Ammon's horn (tissue), 1 donor: ENCODE measurements at regions not wholly inside any gene's neighbourhood (a gene's known extent, or its start where the extent isn't known, plus 50 kb on each side); places are given as distances from the start of the nearest gene placed in this dataset.
"Not testable (repeated sequence)": the region's sequence is repeated elsewhere in the genome, so short reads cannot be mapped to it uniquely, and the experiment has no call there.

Experiments
- DNase-seq: peaks from one replicate; pipeline ENCODE4 v3.0.0-alpha.2; 2016; ENCODE audit warnings: low spot score

- DNase-seq, result no peak
Observed at GRCh38 chr5:85395526-85395925, 1010.8 kb upstream of the EDIL3 start.

GRCh38 chr5:85397451-85397850 lies 1012.8 kb upstream of the EDIL3 start:
- DNase-seq, result no peak

GRCh38 chr5:85428426-85428934 lies 1043.8 kb upstream of the EDIL3 start:
- DNase-seq, result no peak

GRCh38 chr5:85431726-85432125 lies 1047.0 kb upstream of the EDIL3 start:
- DNase-seq, result not testable (repeated sequence)

- no peak for DNase-seq
Observed at GRCh38 chr5:85441156-85441555, 1056.5 kb upstream of the EDIL3 start.

- DNase-seq, result no peak
Observed at GRCh38 chr5:85441853-85442252, 1057.2 kb upstream of the EDIL3 start.

DNA sequence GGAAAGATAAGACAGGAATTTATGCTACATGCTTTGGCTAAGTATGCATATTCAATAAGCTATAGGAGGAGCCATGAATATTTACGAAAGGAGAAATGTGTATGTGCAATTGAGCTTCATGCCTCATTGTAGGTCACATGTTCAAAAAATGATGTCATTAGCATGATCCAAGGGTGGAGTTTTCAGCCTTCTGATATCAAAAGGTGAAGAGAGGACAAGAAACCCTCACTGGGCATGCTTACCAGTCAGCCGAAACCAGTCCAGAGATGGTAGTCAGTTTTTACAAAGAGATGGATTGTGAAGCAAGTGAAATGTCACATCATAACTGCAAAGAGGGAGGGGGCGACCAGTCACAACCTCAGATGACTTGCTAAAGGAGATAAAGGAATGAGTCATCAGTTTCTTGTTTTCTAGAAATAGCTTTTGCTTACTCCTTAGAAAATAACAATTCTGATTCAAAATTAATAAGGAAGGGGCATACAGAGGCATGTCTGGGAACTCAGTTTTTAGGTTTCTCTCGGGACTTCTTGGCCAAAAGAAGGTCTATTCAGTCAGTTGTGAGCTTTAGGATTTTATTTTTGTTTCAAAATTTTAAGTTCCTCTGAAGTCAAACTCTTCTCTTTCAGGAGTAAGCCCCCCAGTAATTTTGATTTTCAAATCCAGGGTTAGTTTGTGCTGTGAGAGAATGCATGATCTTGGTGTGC lies 1067.8 kb upstream of the EDIL3 start:
- no peak for DNase-seq

DNA sequence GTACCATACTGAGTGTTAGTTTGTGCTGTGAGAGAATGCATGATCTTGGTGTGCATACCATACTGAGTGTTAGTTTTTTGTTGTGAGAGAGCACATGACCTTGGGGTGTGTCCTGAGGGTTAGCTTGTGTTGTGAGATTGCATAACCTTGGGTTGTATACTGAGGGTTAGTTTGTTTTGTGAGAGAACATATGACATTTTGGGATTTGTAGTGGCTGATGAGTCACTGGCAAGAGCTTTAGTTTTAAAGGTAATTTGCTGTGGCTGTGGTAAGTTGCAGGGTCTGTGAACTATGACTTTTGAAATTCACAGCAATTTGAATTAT lies 1068.3 kb upstream of the EDIL3 start:
- DNase-seq, result no peak

DNA sequence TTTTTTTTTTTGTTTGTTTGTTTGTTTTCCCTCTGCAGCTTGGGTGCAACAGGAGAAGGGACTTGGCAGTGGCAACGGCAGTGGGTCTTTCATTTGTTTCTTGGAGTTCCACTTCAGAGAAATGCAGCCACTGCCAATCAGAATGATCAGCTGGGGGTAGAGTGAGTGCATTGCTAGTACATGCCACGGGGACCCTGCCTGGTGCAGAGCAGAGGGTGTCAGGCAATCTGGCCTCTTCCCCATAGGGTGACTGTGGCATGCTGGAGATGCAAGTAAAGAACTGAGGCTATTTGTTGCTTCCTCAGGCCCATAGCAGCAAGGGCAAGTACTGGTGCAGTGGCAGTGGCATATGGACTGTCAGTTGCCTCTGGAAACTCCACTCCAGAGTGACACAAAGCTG lies 1073.6 kb upstream of the EDIL3 start:
- no peak for DNase-seq

GRCh38 chr5:85462957-85463356 lies 1078.3 kb upstream of the EDIL3 start:
- no peak for DNase-seq

- no peak for DNase-seq
Observed at GRCh38 chr5:85466423-85466822, 1081.7 kb upstream of the EDIL3 start.

GRCh38 chr5:85472749-85473148 lies 1088.1 kb upstream of the EDIL3 start:
- DNase-seq, result no peak

- DNase-seq, result not testable (repeated sequence)
Observed at GRCh38 chr5:85475151-85475550, 1090.5 kb upstream of the EDIL3 start.

DNA sequence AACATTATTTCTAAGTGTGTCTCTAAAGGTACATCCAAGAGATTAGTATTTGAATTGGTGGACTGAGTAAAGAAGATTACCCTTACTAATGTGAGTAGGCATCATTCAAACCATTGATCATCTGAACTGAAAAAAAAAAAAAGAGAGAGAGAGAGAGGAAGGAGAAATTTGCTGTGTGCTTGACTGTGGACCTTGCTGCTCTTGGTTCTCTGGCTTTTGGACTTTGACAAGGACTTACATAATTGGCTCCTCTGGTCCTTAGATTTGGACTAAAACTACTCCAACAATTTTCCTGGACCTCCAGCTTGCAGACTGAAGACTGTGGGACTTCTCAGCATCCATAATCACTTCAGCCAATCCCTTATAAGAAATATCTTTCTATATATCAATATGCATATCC lies 1091.9 kb upstream of the EDIL3 start:
- no peak for DNase-seq

- no peak for DNase-seq
Observed at GRCh38 chr5:85479849-85480248, 1095.2 kb upstream of the EDIL3 start.

- no peak for DNase-seq
Observed at GRCh38 chr5:85484982-85485574, 1100.4 kb upstream of the EDIL3 start.

DNA sequence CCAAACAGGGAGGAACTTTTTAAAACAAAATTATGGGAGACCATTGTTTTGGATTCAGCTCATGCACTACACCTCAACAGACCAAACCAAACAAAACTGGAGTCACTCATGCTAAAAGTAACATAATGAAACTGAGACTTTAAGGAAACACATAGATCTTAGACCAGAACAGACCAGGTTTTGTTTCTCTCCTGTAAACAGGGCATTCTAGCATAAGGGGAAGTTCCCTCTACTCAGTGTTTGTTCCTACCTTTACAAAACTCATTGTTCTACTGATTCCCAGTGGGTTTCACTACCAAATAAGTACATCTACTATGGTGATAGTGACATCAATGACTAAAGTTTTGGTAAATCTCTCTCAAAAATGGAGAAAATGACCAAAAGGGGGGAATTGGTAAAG lies 1103.6 kb upstream of the EDIL3 start:
- DNase-seq, result no peak

GRCh38 chr5:85500869-85501268 lies 1116.2 kb upstream of the EDIL3 start:
- DNase-seq, result no peak

GRCh38 chr5:85512896-85513295 lies 1104.8 kb upstream of the COX7C start:
- DNase-seq, result no peak

DNA sequence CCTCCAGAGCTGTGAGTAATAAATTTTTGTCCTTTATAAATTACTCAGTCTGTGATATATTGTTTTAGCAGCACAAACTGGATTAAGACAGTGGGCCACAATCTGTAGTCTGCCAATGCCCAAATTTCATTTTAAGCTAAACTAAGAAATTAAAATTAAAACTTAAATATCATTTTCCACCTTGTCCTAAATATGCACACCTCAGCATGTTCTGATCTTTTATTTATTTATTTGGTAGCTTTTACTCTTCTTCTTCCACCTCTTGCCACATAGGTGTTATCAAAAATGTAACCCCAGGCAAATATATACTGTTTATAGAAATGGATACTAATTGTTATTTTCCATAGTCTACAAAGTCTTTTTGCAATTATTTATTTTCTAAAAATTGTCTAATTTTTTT lies 1102.2 kb upstream of the COX7C start:
- no peak for DNase-seq

DNA sequence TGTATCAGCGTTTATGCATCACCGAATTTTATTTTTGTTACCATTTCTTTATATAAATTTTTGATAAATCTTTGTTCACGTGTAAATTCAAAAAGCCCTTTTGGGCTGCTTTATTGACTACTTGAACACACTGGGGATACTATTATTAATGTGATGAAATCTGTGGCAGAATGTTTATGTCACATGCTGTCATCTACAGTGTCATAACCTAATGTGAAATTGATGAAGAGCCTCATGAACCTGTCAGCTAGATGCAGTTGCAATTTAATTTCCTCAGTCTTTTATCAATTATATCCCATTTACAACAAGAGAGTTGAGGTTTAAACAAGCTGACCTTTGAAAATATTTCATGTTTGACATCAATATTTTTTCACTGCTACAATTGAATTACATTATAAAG lies 1100.4 kb upstream of the COX7C start:
- DNase-seq, result no peak

DNA sequence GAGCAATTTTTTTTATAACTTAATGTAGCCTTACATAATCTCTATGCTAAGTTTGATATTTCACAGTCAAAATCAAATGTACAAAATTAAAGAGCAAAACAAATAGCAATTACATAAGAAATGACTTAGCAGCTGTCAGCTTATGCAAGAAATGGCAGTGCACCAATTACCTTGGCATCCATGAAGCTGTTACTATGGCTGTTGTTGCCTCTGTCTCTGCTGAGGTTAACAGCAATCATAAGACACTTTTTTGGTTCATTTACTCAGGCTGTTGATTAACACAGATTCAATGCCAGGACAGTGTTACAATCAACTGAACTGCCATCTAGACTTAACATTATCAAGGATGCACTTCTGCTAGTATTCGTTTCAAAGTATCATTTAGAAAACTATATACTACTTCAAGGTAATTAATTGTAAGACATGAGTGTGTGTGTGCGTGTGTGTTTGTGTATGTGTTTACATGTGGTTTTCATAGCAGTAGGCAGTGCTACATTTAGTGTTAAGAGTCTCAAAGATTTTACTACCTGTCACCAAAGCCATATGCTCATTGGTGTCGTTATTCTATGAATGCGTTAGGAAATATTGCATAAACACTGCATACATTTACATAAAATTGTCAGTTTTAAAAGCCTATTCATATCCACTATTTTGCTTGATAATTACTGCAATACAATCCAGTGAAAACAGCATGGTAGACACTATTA lies 1084.2 kb upstream of the COX7C start:
- DNase-seq, result peak; percentile 57

GRCh38 chr5:85538362-85538761 lies 1079.4 kb upstream of the COX7C start:
- DNase-seq, result no peak
